ENCODE measurements at regions not wholly inside any gene's neighbourhood (a gene's known extent, or its start where the extent isn't known, plus 50 kb on each side); places are given as distances from the start of the nearest gene placed in this dataset.

DNA sequence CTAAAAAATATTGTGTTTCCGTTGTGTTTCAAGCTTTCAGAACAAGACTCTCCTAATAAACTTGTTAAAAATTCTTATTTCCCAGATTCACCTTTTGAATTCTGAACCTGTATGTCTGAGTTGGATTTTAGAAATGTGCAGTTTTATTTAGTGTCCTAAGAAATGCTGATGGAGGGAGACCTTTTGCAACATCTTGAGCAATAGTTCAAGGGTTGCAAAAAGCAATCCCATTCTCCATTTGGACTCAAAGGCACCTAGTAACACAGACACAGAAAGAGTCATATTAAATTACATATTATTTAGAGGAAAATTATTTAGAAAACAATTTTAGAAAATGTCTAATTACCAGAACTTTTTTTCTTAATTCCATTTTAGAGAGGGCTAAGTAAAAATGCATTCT, 448.5 kb downstream of the FRK start (continued):
- TF ChIP-seq, protein P1, sequence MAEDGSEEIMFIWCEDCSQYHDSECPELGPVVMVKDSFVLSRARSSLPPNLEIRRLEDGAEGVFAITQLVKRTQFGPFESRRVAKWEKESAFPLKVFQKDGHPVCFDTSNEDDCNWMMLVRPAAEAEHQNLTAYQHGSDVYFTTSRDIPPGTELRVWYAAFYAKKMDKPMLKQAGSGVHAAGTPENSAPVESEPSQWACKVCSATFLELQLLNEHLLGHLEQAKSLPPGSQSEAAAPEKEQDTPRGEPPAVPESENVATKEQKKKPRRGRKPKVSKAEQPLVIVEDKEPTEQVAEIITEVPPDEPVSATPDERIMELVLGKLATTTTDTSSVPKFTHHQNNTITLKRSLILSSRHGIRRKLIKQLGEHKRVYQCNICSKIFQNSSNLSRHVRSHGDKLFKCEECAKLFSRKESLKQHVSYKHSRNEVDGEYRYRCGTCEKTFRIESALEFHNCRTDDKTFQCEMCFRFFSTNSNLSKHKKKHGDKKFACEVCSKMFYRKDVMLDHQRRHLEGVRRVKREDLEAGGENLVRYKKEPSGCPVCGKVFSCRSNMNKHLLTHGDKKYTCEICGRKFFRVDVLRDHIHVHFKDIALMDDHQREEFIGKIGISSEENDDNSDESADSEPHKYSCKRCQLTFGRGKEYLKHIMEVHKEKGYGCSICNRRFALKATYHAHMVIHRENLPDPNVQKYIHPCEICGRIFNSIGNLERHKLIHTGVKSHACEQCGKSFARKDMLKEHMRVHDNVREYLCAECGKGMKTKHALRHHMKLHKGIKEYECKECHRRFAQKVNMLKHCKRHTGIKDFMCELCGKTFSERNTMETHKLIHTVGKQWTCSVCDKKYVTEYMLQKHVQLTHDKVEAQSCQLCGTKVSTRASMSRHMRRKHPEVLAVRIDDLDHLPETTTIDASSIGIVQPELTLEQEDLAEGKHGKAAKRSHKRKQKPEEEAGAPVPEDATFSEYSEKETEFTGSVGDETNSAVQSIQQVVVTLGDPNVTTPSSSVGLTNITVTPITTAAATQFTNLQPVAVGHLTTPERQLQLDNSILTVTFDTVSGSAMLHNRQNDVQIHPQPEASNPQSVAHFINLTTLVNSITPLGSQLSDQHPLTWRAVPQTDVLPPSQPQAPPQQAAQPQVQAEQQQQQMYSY (CRISPR knock-in tag; IDR thresholded peaks at IDR 0.05) = no peak
- TF ChIP-seq NFE2L1 (CRISPR knock-in tag; IDR thresholded peaks at IDR 0.05) = no peak
- TF ChIP-seq, protein P2, sequence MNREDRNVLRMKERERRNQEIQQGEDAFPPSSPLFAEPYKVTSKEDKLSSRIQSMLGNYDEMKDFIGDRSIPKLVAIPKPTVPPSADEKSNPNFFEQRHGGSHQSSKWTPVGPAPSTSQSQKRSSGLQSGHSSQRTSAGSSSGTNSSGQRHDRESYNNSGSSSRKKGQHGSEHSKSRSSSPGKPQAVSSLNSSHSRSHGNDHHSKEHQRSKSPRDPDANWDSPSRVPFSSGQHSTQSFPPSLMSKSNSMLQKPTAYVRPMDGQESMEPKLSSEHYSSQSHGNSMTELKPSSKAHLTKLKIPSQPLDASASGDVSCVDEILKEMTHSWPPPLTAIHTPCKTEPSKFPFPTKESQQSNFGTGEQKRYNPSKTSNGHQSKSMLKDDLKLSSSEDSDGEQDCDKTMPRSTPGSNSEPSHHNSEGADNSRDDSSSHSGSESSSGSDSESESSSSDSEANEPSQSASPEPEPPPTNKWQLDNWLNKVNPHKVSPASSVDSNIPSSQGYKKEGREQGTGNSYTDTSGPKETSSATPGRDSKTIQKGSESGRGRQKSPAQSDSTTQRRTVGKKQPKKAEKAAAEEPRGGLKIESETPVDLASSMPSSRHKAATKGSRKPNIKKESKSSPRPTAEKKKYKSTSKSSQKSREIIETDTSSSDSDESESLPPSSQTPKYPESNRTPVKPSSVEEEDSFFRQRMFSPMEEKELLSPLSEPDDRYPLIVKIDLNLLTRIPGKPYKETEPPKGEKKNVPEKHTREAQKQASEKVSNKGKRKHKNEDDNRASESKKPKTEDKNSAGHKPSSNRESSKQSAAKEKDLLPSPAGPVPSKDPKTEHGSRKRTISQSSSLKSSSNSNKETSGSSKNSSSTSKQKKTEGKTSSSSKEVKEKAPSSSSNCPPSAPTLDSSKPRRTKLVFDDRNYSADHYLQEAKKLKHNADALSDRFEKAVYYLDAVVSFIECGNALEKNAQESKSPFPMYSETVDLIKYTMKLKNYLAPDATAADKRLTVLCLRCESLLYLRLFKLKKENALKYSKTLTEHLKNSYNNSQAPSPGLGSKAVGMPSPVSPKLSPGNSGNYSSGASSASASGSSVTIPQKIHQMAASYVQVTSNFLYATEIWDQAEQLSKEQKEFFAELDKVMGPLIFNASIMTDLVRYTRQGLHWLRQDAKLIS (CRISPR knock-in tag; IDR thresholded peaks at IDR 0.05; ENCODE audit: borderline replicate concordance) = no peak
- no peak for TF ChIP-seq CREB1 (CRISPR knock-in tag; IDR thresholded peaks at IDR 0.05)
- TF ChIP-seq TCF7 (CRISPR knock-in tag; IDR thresholded peaks at IDR 0.05; ENCODE audit: low read depth) = no peak

DNA sequence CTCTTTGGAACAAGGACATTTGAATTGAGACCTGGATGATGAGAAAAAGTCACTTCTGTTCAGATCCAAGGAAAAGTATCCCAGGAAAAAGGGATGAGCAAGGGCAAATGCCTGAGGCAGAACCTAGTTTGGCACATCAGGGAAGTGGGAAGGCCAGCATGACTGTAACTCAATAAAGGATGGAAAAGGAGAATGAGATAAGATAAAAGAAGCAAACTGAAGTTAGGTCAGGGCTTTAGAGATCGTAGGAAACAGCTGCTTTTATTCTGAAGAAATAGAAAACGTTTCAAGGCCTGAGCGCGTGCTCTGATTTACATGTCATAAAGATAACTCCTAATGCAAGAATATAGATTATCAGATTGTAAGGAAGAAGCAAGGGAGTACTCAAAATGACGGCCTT, 450.0 kb downstream of the FRK start:
- ATAC-seq (no peak), DNase-seq (ENCODE audit: low spot score) (no peak)
- ChIA-PET POLR2A (no interaction called here), CTCF (no interaction called here)
- Mint-ChIP-seq H3K27me3 (ENCODE audit: low read depth) (no peaks in the 10 kb centered on the region), H3K36me3 (no peaks in the 10 kb centered on the region; the same call in 1 of the 2 replicates), H3K4me1 (peaks cover 6% of the 10 kb centered on the region), H3K4me3 (no peak overlapping the region), H3K9me3 (peaks cover 6% of the 10 kb centered on the region), H3K27ac (no peak overlapping the region)
- TF ChIP-seq, protein P3, sequence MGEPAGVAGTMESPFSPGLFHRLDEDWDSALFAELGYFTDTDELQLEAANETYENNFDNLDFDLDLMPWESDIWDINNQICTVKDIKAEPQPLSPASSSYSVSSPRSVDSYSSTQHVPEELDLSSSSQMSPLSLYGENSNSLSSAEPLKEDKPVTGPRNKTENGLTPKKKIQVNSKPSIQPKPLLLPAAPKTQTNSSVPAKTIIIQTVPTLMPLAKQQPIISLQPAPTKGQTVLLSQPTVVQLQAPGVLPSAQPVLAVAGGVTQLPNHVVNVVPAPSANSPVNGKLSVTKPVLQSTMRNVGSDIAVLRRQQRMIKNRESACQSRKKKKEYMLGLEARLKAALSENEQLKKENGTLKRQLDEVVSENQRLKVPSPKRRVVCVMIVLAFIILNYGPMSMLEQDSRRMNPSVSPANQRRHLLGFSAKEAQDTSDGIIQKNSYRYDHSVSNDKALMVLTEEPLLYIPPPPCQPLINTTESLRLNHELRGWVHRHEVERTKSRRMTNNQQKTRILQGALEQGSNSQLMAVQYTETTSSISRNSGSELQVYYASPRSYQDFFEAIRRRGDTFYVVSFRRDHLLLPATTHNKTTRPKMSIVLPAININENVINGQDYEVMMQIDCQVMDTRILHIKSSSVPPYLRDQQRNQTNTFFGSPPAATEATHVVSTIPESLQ (CRISPR knock-in tag; IDR thresholded peaks at IDR 0.05) = no peak
- TF ChIP-seq TEAD1 (CRISPR knock-in tag; IDR thresholded peaks at IDR 0.05) = no peak
- TF ChIP-seq, protein P4, sequence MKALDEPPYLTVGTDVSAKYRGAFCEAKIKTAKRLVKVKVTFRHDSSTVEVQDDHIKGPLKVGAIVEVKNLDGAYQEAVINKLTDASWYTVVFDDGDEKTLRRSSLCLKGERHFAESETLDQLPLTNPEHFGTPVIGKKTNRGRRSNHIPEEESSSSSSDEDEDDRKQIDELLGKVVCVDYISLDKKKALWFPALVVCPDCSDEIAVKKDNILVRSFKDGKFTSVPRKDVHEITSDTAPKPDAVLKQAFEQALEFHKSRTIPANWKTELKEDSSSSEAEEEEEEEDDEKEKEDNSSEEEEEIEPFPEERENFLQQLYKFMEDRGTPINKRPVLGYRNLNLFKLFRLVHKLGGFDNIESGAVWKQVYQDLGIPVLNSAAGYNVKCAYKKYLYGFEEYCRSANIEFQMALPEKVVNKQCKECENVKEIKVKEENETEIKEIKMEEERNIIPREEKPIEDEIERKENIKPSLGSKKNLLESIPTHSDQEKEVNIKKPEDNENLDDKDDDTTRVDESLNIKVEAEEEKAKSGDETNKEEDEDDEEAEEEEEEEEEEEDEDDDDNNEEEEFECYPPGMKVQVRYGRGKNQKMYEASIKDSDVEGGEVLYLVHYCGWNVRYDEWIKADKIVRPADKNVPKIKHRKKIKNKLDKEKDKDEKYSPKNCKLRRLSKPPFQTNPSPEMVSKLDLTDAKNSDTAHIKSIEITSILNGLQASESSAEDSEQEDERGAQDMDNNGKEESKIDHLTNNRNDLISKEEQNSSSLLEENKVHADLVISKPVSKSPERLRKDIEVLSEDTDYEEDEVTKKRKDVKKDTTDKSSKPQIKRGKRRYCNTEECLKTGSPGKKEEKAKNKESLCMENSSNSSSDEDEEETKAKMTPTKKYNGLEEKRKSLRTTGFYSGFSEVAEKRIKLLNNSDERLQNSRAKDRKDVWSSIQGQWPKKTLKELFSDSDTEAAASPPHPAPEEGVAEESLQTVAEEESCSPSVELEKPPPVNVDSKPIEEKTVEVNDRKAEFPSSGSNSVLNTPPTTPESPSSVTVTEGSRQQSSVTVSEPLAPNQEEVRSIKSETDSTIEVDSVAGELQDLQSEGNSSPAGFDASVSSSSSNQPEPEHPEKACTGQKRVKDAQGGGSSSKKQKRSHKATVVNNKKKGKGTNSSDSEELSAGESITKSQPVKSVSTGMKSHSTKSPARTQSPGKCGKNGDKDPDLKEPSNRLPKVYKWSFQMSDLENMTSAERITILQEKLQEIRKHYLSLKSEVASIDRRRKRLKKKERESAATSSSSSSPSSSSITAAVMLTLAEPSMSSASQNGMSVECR (CRISPR knock-in tag; IDR thresholded peaks at IDR 0.05; ENCODE audit: borderline replicate concordance) = no peak
- TF ChIP-seq, protein P5, sequence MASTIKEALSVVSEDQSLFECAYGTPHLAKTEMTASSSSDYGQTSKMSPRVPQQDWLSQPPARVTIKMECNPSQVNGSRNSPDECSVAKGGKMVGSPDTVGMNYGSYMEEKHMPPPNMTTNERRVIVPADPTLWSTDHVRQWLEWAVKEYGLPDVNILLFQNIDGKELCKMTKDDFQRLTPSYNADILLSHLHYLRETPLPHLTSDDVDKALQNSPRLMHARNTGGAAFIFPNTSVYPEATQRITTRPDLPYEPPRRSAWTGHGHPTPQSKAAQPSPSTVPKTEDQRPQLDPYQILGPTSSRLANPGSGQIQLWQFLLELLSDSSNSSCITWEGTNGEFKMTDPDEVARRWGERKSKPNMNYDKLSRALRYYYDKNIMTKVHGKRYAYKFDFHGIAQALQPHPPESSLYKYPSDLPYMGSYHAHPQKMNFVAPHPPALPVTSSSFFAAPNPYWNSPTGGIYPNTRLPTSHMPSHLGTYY (CRISPR knock-in tag; IDR thresholded peaks at IDR 0.05) = no peak
- no peak for TF ChIP-seq ZNF232 (CRISPR knock-in tag; IDR thresholded peaks at IDR 0.05)
- TF ChIP-seq, protein P6, sequence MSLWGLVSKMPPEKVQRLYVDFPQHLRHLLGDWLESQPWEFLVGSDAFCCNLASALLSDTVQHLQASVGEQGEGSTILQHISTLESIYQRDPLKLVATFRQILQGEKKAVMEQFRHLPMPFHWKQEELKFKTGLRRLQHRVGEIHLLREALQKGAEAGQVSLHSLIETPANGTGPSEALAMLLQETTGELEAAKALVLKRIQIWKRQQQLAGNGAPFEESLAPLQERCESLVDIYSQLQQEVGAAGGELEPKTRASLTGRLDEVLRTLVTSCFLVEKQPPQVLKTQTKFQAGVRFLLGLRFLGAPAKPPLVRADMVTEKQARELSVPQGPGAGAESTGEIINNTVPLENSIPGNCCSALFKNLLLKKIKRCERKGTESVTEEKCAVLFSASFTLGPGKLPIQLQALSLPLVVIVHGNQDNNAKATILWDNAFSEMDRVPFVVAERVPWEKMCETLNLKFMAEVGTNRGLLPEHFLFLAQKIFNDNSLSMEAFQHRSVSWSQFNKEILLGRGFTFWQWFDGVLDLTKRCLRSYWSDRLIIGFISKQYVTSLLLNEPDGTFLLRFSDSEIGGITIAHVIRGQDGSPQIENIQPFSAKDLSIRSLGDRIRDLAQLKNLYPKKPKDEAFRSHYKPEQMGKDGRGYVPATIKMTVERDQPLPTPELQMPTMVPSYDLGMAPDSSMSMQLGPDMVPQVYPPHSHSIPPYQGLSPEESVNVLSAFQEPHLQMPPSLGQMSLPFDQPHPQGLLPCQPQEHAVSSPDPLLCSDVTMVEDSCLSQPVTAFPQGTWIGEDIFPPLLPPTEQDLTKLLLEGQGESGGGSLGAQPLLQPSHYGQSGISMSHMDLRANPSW (CRISPR knock-in tag; conservative IDR thresholded peaks at IDR 0.05; ENCODE audit: low read depth) = no peak
- TF ChIP-seq NR1H2 (CRISPR knock-in tag; IDR thresholded peaks at IDR 0.05) = no peak
- TF ChIP-seq, protein P7, sequence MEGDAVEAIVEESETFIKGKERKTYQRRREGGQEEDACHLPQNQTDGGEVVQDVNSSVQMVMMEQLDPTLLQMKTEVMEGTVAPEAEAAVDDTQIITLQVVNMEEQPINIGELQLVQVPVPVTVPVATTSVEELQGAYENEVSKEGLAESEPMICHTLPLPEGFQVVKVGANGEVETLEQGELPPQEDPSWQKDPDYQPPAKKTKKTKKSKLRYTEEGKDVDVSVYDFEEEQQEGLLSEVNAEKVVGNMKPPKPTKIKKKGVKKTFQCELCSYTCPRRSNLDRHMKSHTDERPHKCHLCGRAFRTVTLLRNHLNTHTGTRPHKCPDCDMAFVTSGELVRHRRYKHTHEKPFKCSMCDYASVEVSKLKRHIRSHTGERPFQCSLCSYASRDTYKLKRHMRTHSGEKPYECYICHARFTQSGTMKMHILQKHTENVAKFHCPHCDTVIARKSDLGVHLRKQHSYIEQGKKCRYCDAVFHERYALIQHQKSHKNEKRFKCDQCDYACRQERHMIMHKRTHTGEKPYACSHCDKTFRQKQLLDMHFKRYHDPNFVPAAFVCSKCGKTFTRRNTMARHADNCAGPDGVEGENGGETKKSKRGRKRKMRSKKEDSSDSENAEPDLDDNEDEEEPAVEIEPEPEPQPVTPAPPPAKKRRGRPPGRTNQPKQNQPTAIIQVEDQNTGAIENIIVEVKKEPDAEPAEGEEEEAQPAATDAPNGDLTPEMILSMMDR (IDR thresholded peaks at IDR 0.05) = no peak
- no peak for TF ChIP-seq FOXP1 (CRISPR knock-in tag; IDR thresholded peaks at IDR 0.05; ENCODE audit: borderline replicate concordance)
